WTC11 (cell line): ENCODE measurements at regions not wholly inside any gene's neighbourhood (a gene's known extent, or its start where the extent isn't known, plus 50 kb on each side); places are given as distances from the start of the nearest gene placed in this dataset.

ENCODE experiments used
- ATAC-seq: fragments of 200-7000 bp; cut with Tn5 transposase; 2 replicates; pipeline ENCODE4 v1.10.0; 2021; ENCODE audit warnings: mild to moderate bottlenecking, moderate library complexity
- CTCF ChIA-PET: fragments of 300-600 bp; sonication (Branson Sonifier 250); formaldehyde crosslinking; loops from one replicate; lab custom pipeline; 2021; ENCODE audit warnings: antibody characterized with exemption; lab: Charles Lee
- POLR2A ChIA-PET: fragments of 350-600 bp; sonication (Branson Sonifier 250); formaldehyde crosslinking; loops from one replicate; lab custom pipeline; 2021; ENCODE audit warnings: antibody characterized with exemption; lab: Charles Lee
- DNase-seq: peaks from one replicate; pipeline ENCODE4 v3.0.0; 2021; ENCODE audit warnings: low spot score
- H3K27ac Mint-ChIP-seq: 2 replicates; pipeline ENCODE4 v1.8.0; 2021; ENCODE audit warnings: mixed read lengths
- H3K27me3 Mint-ChIP-seq: 2 replicates; pipeline ENCODE4 v1.8.0; 2021; ENCODE audit warnings: low read depth, mild to moderate bottlenecking, moderate library complexity, mixed read lengths
- H3K36me3 Mint-ChIP-seq: 2 replicates; pipeline ENCODE4 v1.8.0; 2021; ENCODE audit warnings: mixed read lengths
- H3K4me1 Mint-ChIP-seq: 2 replicates; pipeline ENCODE4 v1.8.0; 2022; ENCODE audit warnings: mixed read lengths
- H3K4me3 Mint-ChIP-seq: 2 replicates; pipeline ENCODE4 v1.8.0; 2021; ENCODE audit warnings: mild to moderate bottlenecking, moderate library complexity, mixed read lengths
- H3K9me3 Mint-ChIP-seq: 2 replicates; pipeline ENCODE4 v1.8.0; 2021; ENCODE audit warnings: mixed read lengths
- ARID4B ChIP-seq: sonication (generic); formaldehyde crosslinking; IDR thresholded peaks from 2 replicates; pipeline ENCODE4 v1.8.0; 2023; ENCODE audit warnings: missing genetic modification reagents, mild to moderate bottlenecking, borderline replicate concordance
- ATF2 ChIP-seq: sonication (generic); formaldehyde crosslinking; IDR thresholded peaks from 2 replicates; pipeline ENCODE4 v1.8.1; 2022; ENCODE audit warnings: low read depth, missing genetic modification reagents, borderline replicate concordance
- ATF3 ChIP-seq: sonication (generic); formaldehyde crosslinking; conservative IDR thresholded peaks from 2 replicates; pipeline ENCODE4 v1.8.1; 2022; ENCODE audit warnings: mild to moderate bottlenecking, missing genetic modification reagents
- EMX1 ChIP-seq: fragments of 250-450 bp; sonication (Bioruptor Pico); IDR thresholded peaks from 2 replicates; pipeline ENCODE4 v1.8.0; 2021; ENCODE audit warnings: mild to moderate bottlenecking
- KAT7 ChIP-seq: sonication (generic); formaldehyde crosslinking; IDR thresholded peaks from 2 replicates; pipeline ENCODE4 v1.8.1; 2023; ENCODE audit warnings: missing genetic modification reagents, mild to moderate bottlenecking, borderline replicate concordance
- NFATC4 ChIP-seq: fragments of 250-450 bp; sonication (Bioruptor Pico); IDR thresholded peaks from 2 replicates; pipeline ENCODE4 v1.9.0; 2021; ENCODE audit warnings: mild to moderate bottlenecking
- NFE2L1 ChIP-seq: sonication (generic); formaldehyde crosslinking; IDR thresholded peaks from 2 replicates; pipeline ENCODE4 v1.8.1; 2023; ENCODE audit warnings: missing genetic modification reagents
- TF ChIP-seq, protein P1 (sequence below): sonication (generic); formaldehyde crosslinking; IDR thresholded peaks from 2 replicates; pipeline ENCODE4 v1.8.1; 2022; ENCODE audit warnings: low read depth, mild to moderate bottlenecking, moderate library complexity, missing genetic modification reagents, borderline replicate concordance
- TF ChIP-seq, protein P2 (sequence below): fragments of 250-450 bp; sonication (Bioruptor Pico); IDR thresholded peaks from 2 replicates; pipeline ENCODE4 v1.9.0; 2021; ENCODE audit warnings: mild to moderate bottlenecking, borderline replicate concordance
- TF ChIP-seq, protein P3 (sequence below): sonication (generic); formaldehyde crosslinking; IDR thresholded peaks from 2 replicates; pipeline ENCODE4 v1.8.1; 2023; ENCODE audit warnings: mild to moderate bottlenecking, missing genetic modification reagents, borderline replicate concordance
- TF ChIP-seq, protein P4 (sequence below): sonication (generic); formaldehyde crosslinking; IDR thresholded peaks from 2 replicates; pipeline ENCODE4 v1.8.1; 2023; ENCODE audit warnings: mild to moderate bottlenecking, missing genetic modification reagents, moderate library complexity

DNA sequence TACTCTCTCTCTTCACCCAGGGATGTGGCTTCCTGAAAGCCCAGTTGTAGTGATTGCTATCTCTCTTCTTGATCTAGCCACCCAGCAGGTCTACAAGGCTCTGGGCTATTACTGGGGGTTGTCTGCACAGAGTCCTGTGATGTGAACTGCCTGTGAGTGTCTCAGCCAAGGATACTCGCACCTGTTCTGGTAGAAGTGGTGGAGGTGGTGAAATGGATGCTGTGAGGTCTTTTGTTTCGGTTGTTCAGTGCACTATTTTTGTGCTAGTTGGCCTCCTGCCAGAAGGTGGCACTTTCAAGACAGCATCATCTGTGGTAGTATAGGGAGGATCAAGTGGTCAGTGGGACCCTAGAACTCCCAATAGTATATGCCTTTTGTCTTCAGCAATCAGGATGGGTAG is 268.0 kb downstream of the GABRG1 start:
- no peak for DNase-seq
- TF ChIP-seq ATF2 (no peak), NFE2L1 (CRISPR knock-in tag) (no peak)
- TF ChIP-seq, protein P1, sequence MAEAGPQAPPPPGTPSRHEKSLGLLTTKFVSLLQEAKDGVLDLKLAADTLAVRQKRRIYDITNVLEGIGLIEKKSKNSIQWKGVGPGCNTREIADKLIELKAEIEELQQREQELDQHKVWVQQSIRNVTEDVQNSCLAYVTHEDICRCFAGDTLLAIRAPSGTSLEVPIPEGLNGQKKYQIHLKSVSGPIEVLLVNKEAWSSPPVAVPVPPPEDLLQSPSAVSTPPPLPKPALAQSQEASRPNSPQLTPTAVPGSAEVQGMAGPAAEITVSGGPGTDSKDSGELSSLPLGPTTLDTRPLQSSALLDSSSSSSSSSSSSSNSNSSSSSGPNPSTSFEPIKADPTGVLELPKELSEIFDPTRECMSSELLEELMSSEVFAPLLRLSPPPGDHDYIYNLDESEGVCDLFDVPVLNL (CRISPR knock-in tag) = no peak
- Mint-ChIP-seq H3K27ac (no peak overlapping the region), H3K4me1 (no peaks in the 10 kb centered on the region), H3K27me3 (peaks cover 2% of the 10 kb centered on the region; the same call in 1 of the 2 replicates), H3K4me3 (no peak overlapping the region), H3K9me3 (peaks cover 26% of the 10 kb centered on the region), H3K36me3 (no peaks in the 10 kb centered on the region)
- ChIA-PET POLR2A (no interaction called here), CTCF (no interaction called here)
- no peak for ATAC-seq

- DNase-seq = no peak
- peaks cover 7% of the 10 kb centered on the region; the same call in 1 of the 2 replicates for H3K9me3 Mint-ChIP-seq
- H3K4me1 Mint-ChIP-seq = no peaks in the 10 kb centered on the region
- H3K36me3 Mint-ChIP-seq = no peaks in the 10 kb centered on the region
- ChIA-PET CTCF (no interaction called here), POLR2A (no interaction called here)
- no peak for ATAC-seq
- H3K27me3 Mint-ChIP-seq = no peaks in the 10 kb centered on the region
- no peak overlapping the region for H3K4me3 Mint-ChIP-seq
- no peak overlapping the region for H3K27ac Mint-ChIP-seq
- TF ChIP-seq, protein P2, sequence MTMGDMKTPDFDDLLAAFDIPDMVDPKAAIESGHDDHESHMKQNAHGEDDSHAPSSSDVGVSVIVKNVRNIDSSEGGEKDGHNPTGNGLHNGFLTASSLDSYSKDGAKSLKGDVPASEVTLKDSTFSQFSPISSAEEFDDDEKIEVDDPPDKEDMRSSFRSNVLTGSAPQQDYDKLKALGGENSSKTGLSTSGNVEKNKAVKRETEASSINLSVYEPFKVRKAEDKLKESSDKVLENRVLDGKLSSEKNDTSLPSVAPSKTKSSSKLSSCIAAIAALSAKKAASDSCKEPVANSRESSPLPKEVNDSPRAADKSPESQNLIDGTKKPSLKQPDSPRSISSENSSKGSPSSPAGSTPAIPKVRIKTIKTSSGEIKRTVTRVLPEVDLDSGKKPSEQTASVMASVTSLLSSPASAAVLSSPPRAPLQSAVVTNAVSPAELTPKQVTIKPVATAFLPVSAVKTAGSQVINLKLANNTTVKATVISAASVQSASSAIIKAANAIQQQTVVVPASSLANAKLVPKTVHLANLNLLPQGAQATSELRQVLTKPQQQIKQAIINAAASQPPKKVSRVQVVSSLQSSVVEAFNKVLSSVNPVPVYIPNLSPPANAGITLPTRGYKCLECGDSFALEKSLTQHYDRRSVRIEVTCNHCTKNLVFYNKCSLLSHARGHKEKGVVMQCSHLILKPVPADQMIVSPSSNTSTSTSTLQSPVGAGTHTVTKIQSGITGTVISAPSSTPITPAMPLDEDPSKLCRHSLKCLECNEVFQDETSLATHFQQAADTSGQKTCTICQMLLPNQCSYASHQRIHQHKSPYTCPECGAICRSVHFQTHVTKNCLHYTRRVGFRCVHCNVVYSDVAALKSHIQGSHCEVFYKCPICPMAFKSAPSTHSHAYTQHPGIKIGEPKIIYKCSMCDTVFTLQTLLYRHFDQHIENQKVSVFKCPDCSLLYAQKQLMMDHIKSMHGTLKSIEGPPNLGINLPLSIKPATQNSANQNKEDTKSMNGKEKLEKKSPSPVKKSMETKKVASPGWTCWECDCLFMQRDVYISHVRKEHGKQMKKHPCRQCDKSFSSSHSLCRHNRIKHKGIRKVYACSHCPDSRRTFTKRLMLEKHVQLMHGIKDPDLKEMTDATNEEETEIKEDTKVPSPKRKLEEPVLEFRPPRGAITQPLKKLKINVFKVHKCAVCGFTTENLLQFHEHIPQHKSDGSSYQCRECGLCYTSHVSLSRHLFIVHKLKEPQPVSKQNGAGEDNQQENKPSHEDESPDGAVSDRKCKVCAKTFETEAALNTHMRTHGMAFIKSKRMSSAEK = no peak
- TF ChIP-seq, protein P3, sequence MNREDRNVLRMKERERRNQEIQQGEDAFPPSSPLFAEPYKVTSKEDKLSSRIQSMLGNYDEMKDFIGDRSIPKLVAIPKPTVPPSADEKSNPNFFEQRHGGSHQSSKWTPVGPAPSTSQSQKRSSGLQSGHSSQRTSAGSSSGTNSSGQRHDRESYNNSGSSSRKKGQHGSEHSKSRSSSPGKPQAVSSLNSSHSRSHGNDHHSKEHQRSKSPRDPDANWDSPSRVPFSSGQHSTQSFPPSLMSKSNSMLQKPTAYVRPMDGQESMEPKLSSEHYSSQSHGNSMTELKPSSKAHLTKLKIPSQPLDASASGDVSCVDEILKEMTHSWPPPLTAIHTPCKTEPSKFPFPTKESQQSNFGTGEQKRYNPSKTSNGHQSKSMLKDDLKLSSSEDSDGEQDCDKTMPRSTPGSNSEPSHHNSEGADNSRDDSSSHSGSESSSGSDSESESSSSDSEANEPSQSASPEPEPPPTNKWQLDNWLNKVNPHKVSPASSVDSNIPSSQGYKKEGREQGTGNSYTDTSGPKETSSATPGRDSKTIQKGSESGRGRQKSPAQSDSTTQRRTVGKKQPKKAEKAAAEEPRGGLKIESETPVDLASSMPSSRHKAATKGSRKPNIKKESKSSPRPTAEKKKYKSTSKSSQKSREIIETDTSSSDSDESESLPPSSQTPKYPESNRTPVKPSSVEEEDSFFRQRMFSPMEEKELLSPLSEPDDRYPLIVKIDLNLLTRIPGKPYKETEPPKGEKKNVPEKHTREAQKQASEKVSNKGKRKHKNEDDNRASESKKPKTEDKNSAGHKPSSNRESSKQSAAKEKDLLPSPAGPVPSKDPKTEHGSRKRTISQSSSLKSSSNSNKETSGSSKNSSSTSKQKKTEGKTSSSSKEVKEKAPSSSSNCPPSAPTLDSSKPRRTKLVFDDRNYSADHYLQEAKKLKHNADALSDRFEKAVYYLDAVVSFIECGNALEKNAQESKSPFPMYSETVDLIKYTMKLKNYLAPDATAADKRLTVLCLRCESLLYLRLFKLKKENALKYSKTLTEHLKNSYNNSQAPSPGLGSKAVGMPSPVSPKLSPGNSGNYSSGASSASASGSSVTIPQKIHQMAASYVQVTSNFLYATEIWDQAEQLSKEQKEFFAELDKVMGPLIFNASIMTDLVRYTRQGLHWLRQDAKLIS (CRISPR knock-in tag) = no peak
- no peak for TF ChIP-seq KAT7 (CRISPR knock-in tag)
- TF ChIP-seq, protein P1 (CRISPR knock-in tag) = no peak
- no peak for TF ChIP-seq NFATC4 (CRISPR knock-in tag)
- no peak for TF ChIP-seq EMX1 (CRISPR knock-in tag)
- TF ChIP-seq ARID4B (CRISPR knock-in tag) = no peak
- TF ChIP-seq ATF3 (CRISPR knock-in tag) = no peak
- TF ChIP-seq, protein P4, sequence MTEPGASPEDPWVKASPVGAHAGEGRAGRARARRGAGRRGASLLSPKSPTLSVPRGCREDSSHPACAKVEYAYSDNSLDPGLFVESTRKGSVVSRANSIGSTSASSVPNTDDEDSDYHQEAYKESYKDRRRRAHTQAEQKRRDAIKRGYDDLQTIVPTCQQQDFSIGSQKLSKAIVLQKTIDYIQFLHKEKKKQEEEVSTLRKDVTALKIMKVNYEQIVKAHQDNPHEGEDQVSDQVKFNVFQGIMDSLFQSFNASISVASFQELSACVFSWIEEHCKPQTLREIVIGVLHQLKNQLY = no peak
- TF ChIP-seq ATF2 = no peak
Observed at GRCh38 chr4:45846016-45846415, 277.8 kb downstream of the GABRG1 start.
